Bronchial epithelial cell (primary cell): ENCODE measurements at regions not wholly inside any gene's neighbourhood (a gene's known extent, or its start where the extent isn't known, plus 50 kb on each side); places are given as distances from the start of the nearest gene placed in this dataset.

Experiments used
- DNase-seq: peaks from one replicate; pipeline ENCODE4 v3.0.0-alpha.2; 2010; ENCODE audit warnings: low read depth
- FAIRE-seq: peaks from 2 replicates; lab custom pipeline; 2011; peaks lifted over from hg19 to GRCh38; lab: Jason Lieb, UNC
- H3K27me3 ChIP-seq: 2 replicates; pipeline ENCODE4 v1.5.1; 2011; ENCODE audit warnings: low read length; ENCODE audit not compliant: control insufficient read depth, insufficient read depth
- H3K36me3 ChIP-seq: 2 replicates; pipeline ENCODE4 v1.5.1; 2011; ENCODE audit warnings: low read length; ENCODE audit not compliant: control insufficient read depth, insufficient read depth
- H3K4me3 ChIP-seq: 2 replicates; pipeline ENCODE4 v1.5.1; 2011; ENCODE audit warnings: mild to moderate bottlenecking, low read depth, low read length, control low read depth
- CTCF ChIP-seq: IDR thresholded peaks from 2 replicates; pipeline ENCODE4 v1.5.1; 2011; ENCODE audit warnings: mild to moderate bottlenecking, moderate library complexity, low read length, control low read depth, inconsistent platforms; ENCODE audit not compliant: insufficient read depth, severe bottlenecking

GRCh38 chr4:176436293-176436973 is 116.7 kb downstream of the SPCS3 start:
- FAIRE-seq, result no peak
- no peak for TF ChIP-seq CTCF
- Histone ChIP-seq H3K4me3 (no peak overlapping the region), H3K36me3 (no peaks in the 10 kb centered on the region), H3K27me3 (no peaks in the 10 kb centered on the region)
- peak; percentile 91 for DNase-seq

- Histone ChIP-seq H3K27me3 (no peaks in the 10 kb centered on the region), H3K36me3 (no peaks in the 10 kb centered on the region), H3K4me3 (no peak overlapping the region)
- TF ChIP-seq CTCF, result no peak
- peak; percentile 21 for DNase-seq
- FAIRE-seq, result peak; percentile 36
These were observed 118.0 kb downstream of the SPCS3 start for GRCh38 chr4:176437756-176438155.

- FAIRE-seq (no peak), DNase-seq (no peak)
- Histone ChIP-seq H3K27me3 (no peaks in the 10 kb centered on the region), H3K4me3 (no peak overlapping the region), H3K36me3 (no peaks in the 10 kb centered on the region)
- no peak for TF ChIP-seq CTCF
These were observed 118.6 kb downstream of the SPCS3 start for GRCh38 chr4:176438401-176438800.

- Histone ChIP-seq H3K4me3 (no peak overlapping the region), H3K27me3 (no peaks in the 10 kb centered on the region), H3K36me3 (no peaks in the 10 kb centered on the region)
- FAIRE-seq, result no peak
- DNase-seq, result no peak
- TF ChIP-seq CTCF, result no peak
These were observed 119.8 kb downstream of the SPCS3 start for GRCh38 chr4:176439611-176440010.

GRCh38 chr4:176440698-176441097 is 120.9 kb downstream of the SPCS3 start:
- DNase-seq (no peak), FAIRE-seq (no peak)
- no peak overlapping the region for H3K4me3 ChIP-seq
- no peaks in the 10 kb centered on the region for H3K36me3 ChIP-seq
- TF ChIP-seq CTCF, result no peak
- H3K27me3 ChIP-seq, result no peaks in the 10 kb centered on the region

- TF ChIP-seq CTCF, result no peak
- DNase-seq (no peak), FAIRE-seq (no peak)
- Histone ChIP-seq H3K4me3 (no peak overlapping the region), H3K27me3 (no peaks in the 10 kb centered on the region), H3K36me3 (no peaks in the 10 kb centered on the region)
These were observed 121.8 kb downstream of the SPCS3 start for GRCh38 chr4:176441594-176441993.
